ENCODE measurements at regions not wholly inside any gene's neighbourhood (a gene's known extent, or its start where the extent isn't known, plus 50 kb on each side); places are given as distances from the start of the nearest gene placed in this dataset.

- TF ChIP-seq ZNF639 (CRISPR knock-in tag; conservative IDR thresholded peaks at IDR 0.05): no peak
- TF ChIP-seq ZFP36 (IDR thresholded peaks at IDR 0.05; ENCODE audit: borderline replicate concordance, low read depth, low read length, partially characterized antibody): no peak
- TF ChIP-seq CEBPB (IDR thresholded peaks at IDR 0.05; ENCODE audit: borderline replicate concordance, low read depth, low read length): no peak
- no peak for TF ChIP-seq FLYWCH1 (CRISPR knock-in tag; IDR thresholded peaks at IDR 0.05)
- no peak for TF ChIP-seq ZKSCAN8 (CRISPR knock-in tag; IDR thresholded peaks at IDR 0.05; ENCODE audit: borderline replicate concordance)
- TF ChIP-seq, protein P1, sequence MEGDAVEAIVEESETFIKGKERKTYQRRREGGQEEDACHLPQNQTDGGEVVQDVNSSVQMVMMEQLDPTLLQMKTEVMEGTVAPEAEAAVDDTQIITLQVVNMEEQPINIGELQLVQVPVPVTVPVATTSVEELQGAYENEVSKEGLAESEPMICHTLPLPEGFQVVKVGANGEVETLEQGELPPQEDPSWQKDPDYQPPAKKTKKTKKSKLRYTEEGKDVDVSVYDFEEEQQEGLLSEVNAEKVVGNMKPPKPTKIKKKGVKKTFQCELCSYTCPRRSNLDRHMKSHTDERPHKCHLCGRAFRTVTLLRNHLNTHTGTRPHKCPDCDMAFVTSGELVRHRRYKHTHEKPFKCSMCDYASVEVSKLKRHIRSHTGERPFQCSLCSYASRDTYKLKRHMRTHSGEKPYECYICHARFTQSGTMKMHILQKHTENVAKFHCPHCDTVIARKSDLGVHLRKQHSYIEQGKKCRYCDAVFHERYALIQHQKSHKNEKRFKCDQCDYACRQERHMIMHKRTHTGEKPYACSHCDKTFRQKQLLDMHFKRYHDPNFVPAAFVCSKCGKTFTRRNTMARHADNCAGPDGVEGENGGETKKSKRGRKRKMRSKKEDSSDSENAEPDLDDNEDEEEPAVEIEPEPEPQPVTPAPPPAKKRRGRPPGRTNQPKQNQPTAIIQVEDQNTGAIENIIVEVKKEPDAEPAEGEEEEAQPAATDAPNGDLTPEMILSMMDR (CRISPR knock-in tag; IDR thresholded peaks at IDR 0.05): no peak
- no peak for TF ChIP-seq ZNF790 (CRISPR knock-in tag; IDR thresholded peaks at IDR 0.05; ENCODE audit: borderline replicate concordance)
- TF ChIP-seq ZNF263 (CRISPR knock-in tag; IDR thresholded peaks at IDR 0.05): no peak
- no peak for TF ChIP-seq FOSL2 (CRISPR knock-in tag; IDR thresholded peaks at IDR 0.05)
- TF ChIP-seq MLLT10 (CRISPR knock-in tag; IDR thresholded peaks at IDR 0.05): no peak
- no peak for TF ChIP-seq SRF (IDR thresholded peaks at IDR 0.05; ENCODE audit: low read depth, low read length)
- TF ChIP-seq NR2C2 (CRISPR knock-in tag; IDR thresholded peaks at IDR 0.05; ENCODE audit: borderline replicate concordance): no peak
Observed at GRCh38 chr6:133590196-133590595, 298.7 kb upstream of the TCF21 start.
